ENCODE measurements at regions not wholly inside any gene's neighbourhood (a gene's known extent, or its start where the extent isn't known, plus 50 kb on each side); places are given as distances from the start of the nearest gene placed in this dataset.

- TF ChIP-seq CTCF (IDR thresholded peaks at IDR 0.05) (no peak), POLR2A (IDR thresholded peaks at IDR 0.05) (no peak)
Measured at GRCh38 chr6:147109707-147110106, 94.5 kb upstream of the STXBP5 start.
